PC-9 (cell line): ENCODE measurements at regions not wholly inside any gene's neighbourhood (a gene's known extent, or its start where the extent isn't known, plus 50 kb on each side); places are given as distances from the start of the nearest gene placed in this dataset.

Source experiments
- CTCF ChIP-seq: fragments of 200-600 bp; sonication (generic); conservative IDR thresholded peaks from 2 replicates; pipeline ENCODE4 v1.6.1; 2017; ENCODE audit warnings: mixed run types, antibody characterized with exemption, mild to moderate bottlenecking, moderate library complexity
- EZH2 ChIP-seq: fragments of 200-600 bp; sonication (generic); IDR thresholded peaks from 2 replicates; pipeline ENCODE4 v1.8.0; 2017; ENCODE audit warnings: antibody characterized with exemption, low read depth

- TF ChIP-seq EZH2: no peak
- TF ChIP-seq CTCF: no peak
These were observed 188.4 kb upstream of the PHACTR1 start for GRCh38 chr6:12528136-12528535.
